ENCODE measurements at regions not wholly inside any gene's neighbourhood (a gene's known extent, or its start where the extent isn't known, plus 50 kb on each side); places are given as distances from the start of the nearest gene placed in this dataset.

DNA sequence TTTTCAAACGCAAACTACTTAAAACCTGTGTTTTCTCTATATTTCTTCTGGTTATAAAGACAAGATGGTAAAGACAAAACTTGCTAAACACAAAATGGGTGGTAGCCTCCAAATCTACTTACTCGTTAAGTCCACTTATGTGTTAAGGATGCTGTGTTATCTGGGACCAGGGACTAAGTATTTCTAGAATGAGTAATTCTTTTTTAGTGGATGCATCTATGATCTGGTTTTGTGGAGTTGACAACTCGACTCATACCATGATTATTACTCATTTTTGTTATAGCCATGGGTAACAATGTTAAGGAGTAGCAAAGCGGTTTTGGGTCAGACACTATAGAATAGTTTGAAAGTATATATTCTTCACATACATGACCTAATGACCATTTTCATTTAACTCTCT lies 239.5 kb upstream of the FOXP2 start:
- TF ChIP-seq, protein P1, sequence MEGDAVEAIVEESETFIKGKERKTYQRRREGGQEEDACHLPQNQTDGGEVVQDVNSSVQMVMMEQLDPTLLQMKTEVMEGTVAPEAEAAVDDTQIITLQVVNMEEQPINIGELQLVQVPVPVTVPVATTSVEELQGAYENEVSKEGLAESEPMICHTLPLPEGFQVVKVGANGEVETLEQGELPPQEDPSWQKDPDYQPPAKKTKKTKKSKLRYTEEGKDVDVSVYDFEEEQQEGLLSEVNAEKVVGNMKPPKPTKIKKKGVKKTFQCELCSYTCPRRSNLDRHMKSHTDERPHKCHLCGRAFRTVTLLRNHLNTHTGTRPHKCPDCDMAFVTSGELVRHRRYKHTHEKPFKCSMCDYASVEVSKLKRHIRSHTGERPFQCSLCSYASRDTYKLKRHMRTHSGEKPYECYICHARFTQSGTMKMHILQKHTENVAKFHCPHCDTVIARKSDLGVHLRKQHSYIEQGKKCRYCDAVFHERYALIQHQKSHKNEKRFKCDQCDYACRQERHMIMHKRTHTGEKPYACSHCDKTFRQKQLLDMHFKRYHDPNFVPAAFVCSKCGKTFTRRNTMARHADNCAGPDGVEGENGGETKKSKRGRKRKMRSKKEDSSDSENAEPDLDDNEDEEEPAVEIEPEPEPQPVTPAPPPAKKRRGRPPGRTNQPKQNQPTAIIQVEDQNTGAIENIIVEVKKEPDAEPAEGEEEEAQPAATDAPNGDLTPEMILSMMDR (IDR thresholded peaks at IDR 0.05), result no peak
- no peak for TF ChIP-seq POLR2A (IDR thresholded peaks at IDR 0.05)

All from esophagus squamous epithelium (tissue), 4 donors.